GM21447 (cell line): ENCODE measurements at regions not wholly inside any gene's neighbourhood (a gene's known extent, or its start where the extent isn't known, plus 50 kb on each side); places are given as distances from the start of the nearest gene placed in this dataset.

ENCODE experiments used
- ATAC-seq: cut with Tn5 transposase; IDR thresholded peaks from one replicate; pipeline ENCODE4 v1.9.1; 2021; ENCODE audit not compliant: unreplicated experiment

DNA sequence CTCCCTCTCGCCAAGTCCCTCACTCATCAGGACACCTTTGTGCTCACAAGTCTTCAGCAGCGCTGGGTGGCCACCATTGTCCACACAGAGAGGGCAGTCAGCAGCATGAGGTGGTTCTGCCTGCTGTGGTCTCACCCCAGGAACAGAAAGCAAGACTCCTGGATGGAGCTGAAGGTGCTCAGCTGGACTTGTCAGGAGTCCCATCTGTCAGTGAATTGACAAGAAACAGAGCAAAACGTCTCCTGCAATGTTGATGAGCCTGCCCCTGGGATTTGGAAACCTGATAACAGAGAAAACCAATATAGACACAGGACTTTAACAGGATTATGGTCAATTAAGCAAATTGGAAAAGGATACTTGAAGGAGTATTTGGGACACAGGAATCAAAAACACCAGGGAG, 122.2 kb upstream of the PRSS58 start:
- no peak for ATAC-seq

DNA sequence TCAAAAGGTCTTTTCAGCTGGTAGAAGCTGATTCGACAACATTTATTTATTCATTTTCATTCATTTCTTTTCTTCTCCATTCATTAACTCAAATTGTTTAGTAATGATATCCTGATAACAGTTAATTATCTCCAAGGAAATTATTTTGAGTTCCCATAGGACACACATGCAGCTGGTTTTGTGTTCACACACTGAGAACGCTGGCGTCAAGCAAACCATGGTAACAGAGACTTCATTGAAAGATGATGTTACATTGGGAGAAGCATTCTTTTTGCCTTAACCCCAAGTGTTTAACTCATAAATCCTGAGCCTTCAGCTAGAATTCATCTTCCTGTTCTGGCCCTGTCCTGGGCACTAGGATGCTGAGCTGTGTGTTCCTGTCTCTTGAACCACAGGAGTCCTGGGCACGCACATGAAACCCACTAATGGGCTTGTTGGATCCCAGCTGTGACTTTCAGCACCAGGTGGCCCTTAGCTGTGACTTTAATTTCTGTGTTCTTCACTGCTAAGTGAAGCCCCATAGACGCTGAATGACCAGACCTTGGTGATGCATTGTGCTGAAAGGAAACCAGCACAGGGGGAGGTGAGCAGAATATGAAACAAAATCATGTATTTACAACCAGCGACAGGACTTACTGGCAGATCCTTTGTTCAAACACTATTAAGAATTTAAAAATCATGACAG, 121.5 kb upstream of the PRSS58 start:
- ATAC-seq = no peak

DNA sequence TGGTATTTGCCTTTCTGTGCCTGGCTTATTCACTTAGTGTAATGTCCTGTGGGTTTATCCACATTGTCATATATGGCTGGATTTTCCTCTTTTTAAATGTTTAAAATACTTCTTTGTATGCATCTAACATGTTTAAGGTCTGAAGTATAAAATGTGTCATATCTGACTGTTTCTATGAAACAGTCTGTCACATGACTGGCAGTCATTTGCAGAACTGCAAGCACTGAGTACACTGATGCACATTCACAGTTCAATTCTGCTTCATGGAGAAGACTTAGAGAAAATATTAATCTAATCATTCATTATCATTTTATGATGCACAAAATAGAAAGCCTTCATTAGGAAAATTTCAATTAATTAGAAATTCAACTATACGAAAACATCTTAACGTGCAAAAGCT, 119.7 kb upstream of the PRSS58 start:
- no peak for ATAC-seq

DNA sequence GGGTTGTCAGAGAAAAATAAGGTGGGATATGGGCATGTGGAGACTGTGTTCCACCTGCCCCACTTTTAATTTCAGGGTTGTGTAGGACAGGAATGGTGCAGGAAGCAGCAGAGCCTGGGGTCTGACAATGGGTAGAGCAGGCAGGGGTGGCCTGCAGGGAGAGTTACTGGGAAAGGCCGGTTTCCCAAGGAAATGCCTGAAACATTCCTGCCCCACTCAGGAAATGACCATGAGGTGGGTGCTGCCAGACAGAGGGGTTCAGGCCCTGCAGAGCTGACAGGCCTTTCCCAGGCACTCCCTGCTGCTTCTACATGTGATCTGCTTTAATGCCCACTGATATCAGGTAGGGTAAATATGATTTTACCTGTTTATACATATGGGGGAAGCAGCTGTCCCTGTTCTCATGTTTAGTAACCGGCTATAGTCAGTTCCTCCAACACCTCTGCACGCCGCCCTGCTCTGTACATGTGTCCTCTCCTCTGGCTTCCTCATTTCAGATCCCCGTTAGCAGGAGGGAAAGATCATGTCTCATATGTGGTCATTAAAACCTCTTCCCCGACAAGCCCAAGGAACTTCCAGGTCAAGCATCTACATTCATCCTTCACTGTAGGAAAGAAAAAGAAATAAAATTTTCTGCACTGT, 118.6 kb upstream of the PRSS58 start:
- ATAC-seq = no peak

DNA sequence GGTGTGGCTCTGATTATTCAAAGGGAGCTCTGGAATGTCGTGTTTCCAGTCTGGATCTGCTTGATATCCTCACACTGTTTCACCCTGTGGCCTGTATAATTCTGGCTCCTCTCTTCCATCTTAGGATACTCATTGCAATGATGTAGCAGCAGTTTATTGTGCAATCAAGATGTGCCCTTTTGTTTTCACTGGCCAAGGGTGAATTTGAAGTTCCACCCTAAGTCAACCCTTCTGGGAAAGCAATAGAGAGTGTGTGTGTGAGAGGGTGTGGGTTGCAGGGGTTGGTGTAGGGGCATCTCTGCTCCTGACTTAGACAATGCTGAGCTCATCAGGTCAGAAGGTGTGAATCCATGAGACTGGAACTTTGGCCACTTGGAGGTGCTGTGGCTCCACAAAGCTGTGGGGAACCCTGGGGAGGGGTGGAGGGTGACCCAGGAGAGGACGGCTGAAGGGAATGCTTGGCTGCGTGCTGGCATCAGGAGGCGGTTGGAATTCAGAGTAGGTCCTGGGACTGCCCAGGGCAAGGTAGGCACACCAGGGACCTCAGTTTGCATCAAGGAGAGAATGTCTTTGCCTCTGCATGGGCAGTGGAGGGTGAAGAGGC, 118.0 kb upstream of the PRSS58 start:
- no peak for ATAC-seq

DNA sequence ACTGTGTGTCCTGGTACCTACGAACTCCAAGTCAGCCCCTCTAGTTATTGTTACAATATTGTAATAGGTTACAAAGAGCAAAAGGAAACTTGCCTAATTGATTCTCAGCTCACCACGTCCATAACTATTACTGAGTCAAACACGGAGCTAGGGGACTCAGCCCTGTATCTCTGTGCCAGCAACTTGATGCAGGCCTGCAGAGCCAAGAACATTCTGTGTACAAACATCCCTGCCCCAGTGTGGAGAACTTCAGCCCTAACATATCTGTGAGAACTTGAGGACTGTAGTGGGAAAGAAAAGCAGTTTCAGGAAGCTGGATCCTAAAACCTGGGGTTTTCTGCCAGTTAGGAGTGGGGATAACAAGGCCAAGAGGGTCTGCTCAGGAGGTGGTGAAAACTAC, 114.9 kb upstream of the PRSS58 start:
- ATAC-seq = no peak

DNA sequence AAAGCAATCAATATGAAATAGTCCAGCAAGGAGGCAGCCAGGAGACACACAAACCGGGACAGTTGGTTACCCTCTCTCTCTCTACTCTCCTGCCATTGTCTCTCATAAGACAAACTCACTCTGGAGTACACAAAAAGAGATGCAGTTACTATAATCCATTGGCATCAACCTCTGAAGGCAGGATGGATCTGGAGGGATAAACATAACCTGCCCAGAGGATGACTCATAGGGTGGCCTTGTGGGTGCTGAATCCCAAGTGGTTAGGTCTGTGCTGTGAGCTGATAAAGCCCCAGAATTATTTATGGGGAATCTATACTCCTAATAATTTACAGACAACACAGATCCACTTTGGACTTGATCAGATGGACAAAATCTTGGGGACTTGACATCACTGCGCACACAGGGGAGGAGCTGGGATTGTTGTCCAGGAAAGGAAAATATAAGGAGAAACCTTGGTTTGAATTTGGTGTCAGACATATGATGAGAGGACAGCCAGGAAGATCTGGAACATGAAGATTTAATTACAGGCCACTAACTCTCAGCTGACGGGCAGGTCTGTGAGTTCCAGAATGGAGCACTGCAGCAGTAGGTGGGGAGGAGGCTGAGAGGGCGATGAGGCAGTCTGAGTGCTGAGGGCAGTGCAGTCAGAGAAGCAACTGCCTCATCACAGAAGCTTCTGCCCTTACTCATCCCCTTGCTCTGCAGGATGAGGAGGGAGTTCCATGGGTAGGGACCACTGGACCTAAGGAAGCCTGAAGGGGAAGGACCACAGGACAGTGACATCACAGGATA, 113.9 kb upstream of the PRSS58 start:
- no peak for ATAC-seq

DNA sequence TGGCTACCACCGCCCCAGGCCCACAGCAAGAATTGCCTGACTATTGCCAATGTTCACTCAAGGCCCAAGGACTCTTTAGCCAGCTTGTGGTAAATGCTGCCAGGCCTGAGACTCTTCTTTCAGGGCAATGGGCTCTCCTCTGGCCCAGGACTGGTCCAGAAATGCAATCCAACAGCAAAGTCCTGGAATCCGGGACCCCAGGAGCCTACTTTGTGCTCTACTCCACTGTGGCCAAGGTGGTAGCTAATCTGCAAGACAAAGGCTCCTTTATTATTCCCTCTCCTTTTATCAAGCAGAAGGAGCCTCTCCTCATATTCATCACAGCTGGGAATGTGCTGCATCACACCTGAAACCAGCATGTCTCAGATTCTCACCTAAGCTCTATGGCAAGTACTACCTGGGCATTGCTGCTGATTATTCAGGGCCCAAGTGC, 107.6 kb upstream of the PRSS58 start:
- no peak for ATAC-seq

DNA sequence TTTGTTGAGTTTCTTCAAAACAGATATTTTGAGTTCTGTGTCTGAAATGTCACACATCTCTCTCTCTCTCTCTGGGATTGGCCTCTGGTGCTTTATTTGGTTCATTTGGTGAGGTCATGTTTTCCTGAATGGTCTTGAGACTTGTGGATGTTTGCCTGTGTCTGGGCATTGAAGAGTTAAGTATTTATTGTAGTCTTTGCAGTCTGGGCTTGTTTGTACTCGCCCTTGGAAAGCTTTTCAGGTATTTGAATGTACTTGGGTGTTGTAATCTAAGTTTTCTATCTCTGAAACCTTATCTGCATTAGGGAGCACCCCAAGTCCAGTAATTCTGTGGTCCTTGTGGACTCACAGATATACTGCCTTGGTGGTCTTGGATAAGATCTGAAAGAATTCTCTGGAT, 106.7 kb upstream of the PRSS58 start:
- no peak for ATAC-seq

DNA sequence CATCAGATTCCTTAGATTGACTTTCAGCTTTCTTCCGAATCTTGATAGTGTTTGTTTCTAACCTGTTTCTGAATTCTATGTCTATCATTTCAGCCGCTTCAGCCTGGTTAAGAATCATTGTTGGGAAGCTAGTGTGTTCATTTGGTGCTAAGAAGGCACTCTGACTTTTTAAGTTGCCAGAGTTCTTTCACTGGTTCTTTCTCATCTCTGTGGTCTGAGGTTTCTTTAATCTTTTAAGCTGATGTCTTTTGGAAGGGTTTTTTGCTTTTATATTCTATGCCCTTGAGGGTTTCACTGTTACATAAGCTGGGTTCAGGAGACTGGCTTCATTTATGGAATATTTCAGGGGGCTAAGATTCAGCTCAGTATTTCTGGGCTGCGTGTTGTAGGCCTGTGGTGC, 104.5 kb upstream of the PRSS58 start:
- ATAC-seq = no peak

DNA sequence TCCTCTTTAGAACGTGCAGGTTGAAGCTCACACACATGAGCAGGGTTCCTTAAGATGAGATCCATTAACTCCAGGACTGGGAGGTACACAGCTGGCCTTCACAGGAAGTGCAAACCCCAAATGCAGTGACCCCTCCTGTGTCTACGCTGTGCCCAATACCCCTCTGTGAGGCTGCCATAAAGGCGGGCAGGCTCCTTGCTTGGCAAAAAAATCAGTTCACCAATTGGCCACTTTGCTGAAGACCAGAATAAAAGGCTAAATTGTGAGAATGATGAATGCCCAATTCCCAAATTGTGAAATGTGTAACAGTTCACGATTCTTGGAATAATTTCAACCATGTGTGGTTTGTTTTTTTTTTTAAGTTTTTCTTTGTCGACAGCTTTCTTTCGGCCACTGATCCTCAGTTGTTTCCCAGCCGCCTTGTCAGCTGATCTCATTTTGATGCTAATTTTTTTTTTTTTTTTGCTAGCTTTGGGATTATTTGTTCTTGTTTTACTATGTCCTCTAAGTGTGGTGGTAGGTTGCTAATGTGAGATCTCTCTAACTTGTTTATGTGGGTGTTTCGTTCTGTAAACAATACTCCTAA, 101.9 kb upstream of the PRSS58 start:
- no peak for ATAC-seq

DNA sequence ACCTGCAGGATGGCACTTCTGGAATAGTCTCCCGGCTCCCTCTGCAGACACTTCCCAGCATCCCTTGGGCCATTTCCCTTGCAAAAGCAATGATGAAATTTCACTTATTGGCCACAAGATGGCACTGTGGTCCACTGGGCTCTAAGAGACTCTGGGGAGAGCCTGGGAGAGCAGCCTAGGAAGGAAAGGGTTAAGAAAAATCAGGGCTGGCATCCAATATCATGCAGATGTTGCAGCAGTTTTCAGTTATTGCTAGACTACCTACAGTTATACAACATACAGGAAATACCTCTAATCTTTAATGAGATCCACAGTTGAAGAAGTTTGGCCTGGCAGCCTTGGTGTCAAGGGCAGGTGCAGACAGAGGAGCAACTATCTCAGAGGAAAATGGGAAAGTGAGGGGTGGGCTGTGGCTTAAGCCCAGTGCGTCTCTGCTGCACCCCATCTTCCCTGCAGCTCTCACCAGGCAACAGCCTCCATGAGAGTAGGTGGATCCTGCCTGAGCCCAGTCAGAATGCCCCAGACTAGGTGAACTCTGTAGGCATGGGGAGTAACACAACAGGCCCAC, 100.2 kb upstream of the PRSS58 start:
- peak; percentile 97 for ATAC-seq

DNA sequence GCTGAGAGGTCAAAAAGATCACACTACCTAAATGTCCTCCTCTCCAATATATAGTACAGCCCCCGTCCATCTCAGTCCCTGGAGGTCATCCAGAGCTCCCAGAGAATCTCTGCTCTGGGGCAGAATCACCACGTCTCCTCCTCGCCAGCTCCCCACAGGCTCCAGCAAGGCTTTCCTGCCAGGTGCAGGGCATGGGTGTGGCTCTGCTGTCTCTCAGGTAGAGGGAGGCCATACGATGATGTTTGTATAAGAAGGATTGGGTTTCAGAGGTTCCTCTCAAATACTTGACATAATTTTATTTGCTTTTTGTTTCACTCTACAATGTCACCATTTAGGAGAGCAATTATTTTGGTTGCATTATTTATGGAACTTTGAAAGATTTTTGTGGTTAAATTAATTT, 98.3 kb upstream of the PRSS58 start:
- no peak for ATAC-seq

DNA sequence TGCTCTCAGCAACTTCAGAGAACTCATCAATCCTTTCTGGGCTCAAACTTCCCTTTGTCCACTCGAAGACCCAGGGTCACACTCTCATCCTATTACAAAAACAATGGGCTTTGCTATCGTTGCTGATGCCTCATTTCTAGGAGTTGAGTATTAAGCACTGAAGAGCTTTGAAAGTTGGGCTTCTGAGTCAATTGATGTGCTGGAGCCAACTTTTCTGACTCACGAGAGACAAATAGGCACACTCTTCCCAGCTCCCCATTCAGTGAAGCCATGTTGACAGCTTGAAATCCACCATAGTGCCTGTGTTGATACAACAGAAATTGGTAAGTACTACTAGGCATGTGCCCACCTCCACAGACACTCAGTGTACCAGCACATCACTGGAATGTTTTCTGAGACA, 97.5 kb upstream of the PRSS58 start:
- ATAC-seq = no peak

DNA sequence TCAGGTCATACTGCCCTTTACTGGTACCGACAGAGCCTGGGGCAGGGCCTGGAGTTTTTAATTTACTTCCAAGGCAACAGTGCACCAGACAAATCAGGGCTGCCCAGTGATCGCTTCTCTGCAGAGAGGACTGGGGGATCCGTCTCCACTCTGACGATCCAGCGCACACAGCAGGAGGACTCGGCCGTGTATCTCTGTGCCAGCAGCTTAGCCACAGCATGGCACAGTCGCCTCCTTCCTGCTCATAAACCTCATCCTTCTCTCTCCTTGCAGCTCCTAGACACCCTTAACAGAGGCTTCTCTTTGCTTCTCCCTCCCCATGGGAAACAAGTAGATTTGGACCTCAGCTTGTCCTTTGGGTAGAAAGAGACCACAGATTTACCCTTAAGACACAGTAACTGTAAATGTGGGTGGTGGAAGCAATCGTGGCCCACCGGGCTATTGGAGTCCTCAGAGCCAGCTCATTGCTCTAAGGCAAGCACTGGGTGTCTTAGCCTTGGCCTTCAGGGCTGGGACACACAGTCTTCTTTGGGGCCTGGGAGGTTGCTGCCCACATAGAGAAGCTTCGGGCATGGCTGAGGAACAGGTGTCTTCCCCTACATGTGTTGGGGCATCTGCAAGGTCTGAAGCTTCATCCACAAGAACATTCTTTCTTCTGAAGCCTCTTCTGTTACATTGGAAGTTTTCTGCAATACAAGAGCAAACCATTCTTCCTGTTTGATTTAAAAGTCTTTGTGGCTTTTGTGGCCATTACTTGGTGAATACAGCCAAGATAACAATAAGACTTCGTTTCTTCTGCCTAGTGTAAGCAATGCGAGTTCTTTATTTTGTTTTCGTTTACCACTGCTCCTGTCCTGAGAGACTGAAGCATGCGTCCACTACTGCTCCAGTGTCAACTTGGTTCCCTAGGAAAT, 95.5 kb upstream of the PRSS58 start:
- ATAC-seq = no peak

DNA sequence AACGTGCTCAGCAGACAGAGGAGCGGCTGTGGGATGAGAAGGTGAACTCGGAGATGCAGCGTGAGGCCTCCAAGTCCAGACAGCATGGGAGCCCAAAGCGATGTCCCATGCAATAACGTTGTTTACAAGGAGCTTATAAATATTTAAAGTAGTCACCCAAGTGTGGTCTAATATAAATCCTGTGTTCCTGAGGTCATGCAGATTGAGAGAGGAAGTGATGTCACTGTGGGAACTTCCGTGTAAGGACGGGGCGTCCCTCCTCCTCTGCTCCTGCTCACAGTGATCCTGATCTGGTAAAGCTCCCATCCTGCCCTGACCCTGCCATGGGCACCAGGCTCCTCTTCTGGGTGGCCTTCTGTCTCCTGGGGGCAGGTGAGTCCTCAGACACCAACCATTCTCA, 94.7 kb upstream of the PRSS58 start:
- no peak for ATAC-seq

DNA sequence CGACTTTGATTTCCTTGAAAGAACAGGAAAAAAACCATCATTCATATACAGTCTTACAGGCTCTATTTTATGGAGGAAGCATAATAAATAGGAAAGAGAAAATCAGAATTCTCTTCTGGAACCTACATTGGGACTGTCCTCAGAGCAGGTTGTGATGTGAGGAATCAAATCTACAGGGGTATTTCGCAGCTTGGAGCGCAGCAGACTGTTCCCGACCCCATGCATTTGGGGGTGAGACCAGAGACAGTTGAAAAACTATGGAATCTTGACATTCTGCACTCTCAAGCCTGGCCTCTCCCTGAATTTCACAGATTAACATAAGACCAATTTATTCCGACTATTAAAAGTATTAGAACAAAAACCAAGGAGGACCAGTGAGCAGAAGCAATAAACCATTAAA, 93.3 kb upstream of the PRSS58 start:
- no peak for ATAC-seq

DNA sequence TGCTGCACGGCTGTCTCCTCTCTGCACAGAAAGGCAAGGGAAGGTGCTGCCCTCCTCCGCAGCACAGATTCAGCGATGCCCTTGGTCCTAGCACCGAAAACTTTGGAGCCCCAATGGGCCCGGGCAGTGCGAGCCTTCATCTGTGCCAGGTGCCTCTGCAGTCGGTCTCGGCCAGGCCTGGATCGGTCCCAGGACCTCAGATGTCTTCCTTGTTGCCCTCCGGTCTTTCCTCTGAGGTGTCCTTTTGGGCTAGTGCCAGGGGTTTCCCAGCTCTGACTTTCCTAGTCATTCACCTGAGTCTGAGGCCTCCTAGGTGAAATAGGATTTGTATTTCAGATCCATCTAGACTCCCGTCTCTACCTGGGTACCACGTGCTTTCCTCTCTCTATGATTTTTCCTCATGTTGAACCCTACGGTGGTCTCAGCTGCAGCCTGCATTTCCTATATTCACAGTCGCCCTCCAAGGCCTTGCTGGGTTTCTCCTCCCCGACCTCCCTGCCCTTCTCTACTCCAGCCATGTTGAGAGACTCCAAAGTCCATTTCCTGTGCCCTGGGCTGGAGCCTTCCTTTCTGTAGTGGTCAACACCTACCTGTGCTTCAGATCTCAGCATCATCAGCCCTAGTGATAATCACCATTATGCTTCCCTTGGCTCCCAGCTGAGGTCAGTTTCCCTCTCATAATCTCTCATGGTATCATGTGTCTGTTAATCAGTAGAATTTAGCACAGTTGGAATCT, 92.0 kb upstream of the PRSS58 start:
- ATAC-seq = no peak

DNA sequence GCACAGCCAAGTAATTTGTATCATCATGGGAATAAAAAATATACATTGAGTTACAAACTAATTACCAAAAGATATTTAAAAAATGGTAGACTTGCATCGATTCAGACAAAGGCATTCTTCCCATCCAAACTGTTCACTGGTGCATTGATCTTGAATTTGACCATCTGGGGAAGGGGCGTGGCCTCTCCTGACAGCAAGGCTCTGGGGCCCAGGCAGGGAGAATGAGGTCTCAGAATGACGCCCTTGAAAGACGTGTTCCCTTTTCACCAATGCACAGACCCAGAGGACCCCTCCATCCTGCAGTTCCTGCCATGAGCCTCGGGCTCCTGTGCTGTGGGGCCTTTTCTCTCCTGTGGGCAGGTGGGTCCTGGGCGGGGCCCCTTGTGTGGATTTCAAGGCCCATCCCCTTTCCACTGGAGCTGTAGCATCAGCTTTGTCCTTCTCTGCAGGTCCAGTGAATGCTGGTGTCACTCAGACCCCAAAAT, 91.1 kb upstream of the PRSS58 start:
- no peak for ATAC-seq
